GM12878 (cell line): ENCODE measurements at regions not wholly inside any gene's neighbourhood (a gene's known extent, or its start where the extent isn't known, plus 50 kb on each side); places are given as distances from the start of the nearest gene placed in this dataset.

Source experiments
- ATAC-seq: fragments of 200-7000 bp; cut with Tn5 transposase; 3 replicates; pipeline ENCODE4 v1.9.1; 2020; ENCODE audit warnings: mild to moderate bottlenecking, moderate library complexity
- BruUV-seq: library from RNA; stranded (reverse); fragments of 400-500 nt; replicated peaks from 2 replicates; lab custom pipeline; 2021; lab: Mats Ljungman, UMichigan
- CTCF ChIA-PET: fragments of 300-600 bp; sonication (Branson Sonifier 250); formaldehyde crosslinking; extraction: SDS; loops from one replicate; lab custom pipeline; 2021; ENCODE audit warnings: inconsistent platforms; lab: Yijun Ruan, JAX
- POLR2A ChIA-PET: fragments of 350-600 bp; formaldehyde crosslinking; extraction: SDS; loops from one replicate; lab custom pipeline; 2021; ENCODE audit warnings: inconsistent platforms; lab: Charles Lee
- RAD21 ChIA-PET: fragments of 300-600 bp; sonication (Branson Sonifier 250); formaldehyde crosslinking; loops from one replicate; lab custom pipeline; 2023; ENCODE audit warnings: antibody characterized with exemption; ENCODE audit not compliant: unreplicated experiment; lab: Charles Lee
- SMC1A ChIA-PET: fragments of 300-600 bp; sonication (Branson Sonifier 250); formaldehyde crosslinking; loops from one replicate; lab custom pipeline; 2023; ENCODE audit not compliant: unreplicated experiment, uncharacterized antibody; lab: Charles Lee
- DNase-seq: peaks from one replicate; pipeline ENCODE4 v3.0.0-alpha.2; 2011; ENCODE audit warnings: low read depth, low spot score
- FAIRE-seq: peaks from 3 replicates; lab custom pipeline; 2011; peaks lifted over from hg19 to GRCh38; lab: Jason Lieb, UNC
- H2AFZ ChIP-seq: 2 replicates; pipeline ENCODE4 v1.6.0; 2011; ENCODE audit warnings: low read depth, low read length, control low read depth; ENCODE audit not compliant: control insufficient read depth
- H3K27ac ChIP-seq: 2 replicates; pipeline ENCODE4 v1.5.1; 2011; ENCODE audit warnings: control low read depth; ENCODE audit not compliant: control insufficient read depth, insufficient read depth
- H3K27me3 ChIP-seq, 2 experiments: replicated peaks in 1 of 2; 2 replicates each; pipeline versions ENCODE4 v1.6.0 to v1.6.1; 2011; ENCODE audit warnings: low read length in 1 of 2; ENCODE audit not compliant: control insufficient read depth in 2 of 2, insufficient read depth in 2 of 2
- H3K36me3 ChIP-seq, 2 experiments: 2 replicates each; pipeline ENCODE4 v1.5.1; 2011; ENCODE audit warnings: low read length in 1 of 2; ENCODE audit not compliant: control insufficient read depth in 2 of 2, insufficient read depth in 2 of 2
- H3K4me1 ChIP-seq: 2 replicates; pipeline ENCODE4 v1.6.1; 2011; ENCODE audit warnings: mild to moderate bottlenecking, low read length, moderate library complexity, mixed read lengths; ENCODE audit not compliant: control insufficient read depth, insufficient read depth
- H3K4me2 ChIP-seq: 2 replicates; pipeline ENCODE4 v1.6.0; 2011; ENCODE audit warnings: control low read depth; ENCODE audit not compliant: control insufficient read depth, insufficient read depth
- H3K4me3 ChIP-seq: fragments of 200-600 bp; sonication (generic); 2 replicates; pipeline ENCODE4 v1.5.1; 2016
- H3K79me2 ChIP-seq: 2 replicates; pipeline ENCODE4 v1.6.0; 2011; ENCODE audit warnings: low read length; ENCODE audit not compliant: control insufficient read depth, insufficient read depth
- H3K9ac ChIP-seq: 2 replicates; pipeline ENCODE4 v1.8.0; 2011; ENCODE audit warnings: low read length, control low read depth, mixed read lengths; ENCODE audit not compliant: control insufficient read depth, insufficient read depth
- H3K9me3 ChIP-seq: replicated peaks from 3 replicates; pipeline ENCODE4 v1.5.1; 2011; ENCODE audit warnings: mild to moderate bottlenecking, low read length; ENCODE audit not compliant: control insufficient read depth, insufficient read depth
- H4K20me1 ChIP-seq: 2 replicates; pipeline ENCODE4 v1.6.0; 2011; ENCODE audit not compliant: control insufficient read depth, insufficient read depth
- CREB1 ChIP-seq: IDR thresholded peaks from 2 replicates; pipeline ENCODE4 v1.6.1; 2012; ENCODE audit warnings: low read depth, mild to moderate bottlenecking, inconsistent platforms
- MEF2A ChIP-seq: IDR thresholded peaks from 2 replicates; pipeline ENCODE4 v1.6.1; 2011; ENCODE audit warnings: low read depth, mild to moderate bottlenecking, low read length, moderate library complexity; ENCODE audit not compliant: insufficient read depth
- MYB ChIP-seq: fragments of 150-350 bp; IDR thresholded peaks from 2 replicates; pipeline ENCODE4 v1.6.1; 2014; ENCODE audit warnings: mild to moderate bottlenecking, low read depth, low read length, borderline replicate concordance
- PAX8 ChIP-seq: fragments of 450-650 bp; IDR thresholded peaks from 2 replicates; pipeline ENCODE4 v1.6.1; 2017; ENCODE audit warnings: mild to moderate bottlenecking, moderate library complexity
- RFX5 ChIP-seq: IDR thresholded peaks from 2 replicates; pipeline ENCODE4 v1.6.1; 2011; ENCODE audit warnings: low read depth, low read length, improper control_type of control experiment
- SIX5 ChIP-seq: IDR thresholded peaks from 2 replicates; pipeline ENCODE4 v1.6.1; 2011; ENCODE audit warnings: mild to moderate bottlenecking, low read depth, low read length, moderate library complexity; ENCODE audit not compliant: severe bottlenecking
- STAT3 ChIP-seq: IDR thresholded peaks from 2 replicates; pipeline ENCODE4 v1.6.1; 2011; ENCODE audit warnings: low read depth, low read length, improper control_type of control experiment
- TAF1 ChIP-seq: IDR thresholded peaks from 2 replicates; pipeline ENCODE4 v1.6.1; 2011; ENCODE audit warnings: mild to moderate bottlenecking, low read depth, low read length, borderline replicate concordance
- TARDBP ChIP-seq: IDR thresholded peaks from 2 replicates; pipeline ENCODE4 v1.6.1; 2016; ENCODE audit warnings: borderline replicate concordance
- ZNF384 ChIP-seq: IDR thresholded peaks from 2 replicates; pipeline ENCODE4 v1.6.1; 2012; ENCODE audit warnings: low read depth, mild to moderate bottlenecking, low read length, improper control_type of control experiment, borderline replicate concordance
- WGBS: methylation state at CpG from one replicate; pipeline ENCODE4 v1.1.6; 2016; ENCODE audit warnings: low lambda C conversion rate; ENCODE audit not compliant: insufficient replicate concordance, insufficient coverage; ENCODE audit errors: missing lambda C conversion rate; 5-methylcytosine and 5-hydroxymethylcytosine counted together
- in situ Hi-C: fragments of 300-500 bp; cut with MboI; formaldehyde crosslinking; loops from 9 replicates; pipeline ENCODE4 v1.14.3; 2018; ENCODE audit warnings: mixed read lengths
- intact Hi-C: fragments of 100-400 bp; cut with micrococcal nuclease; formaldehyde crosslinking; loops from one replicate; pipeline ENCODE4 v1.14.2; 2022; ENCODE audit not compliant: unreplicated experiment
- TF ChIP-seq, protein P1 (sequence below), 3 experiments: IDR thresholded peaks in 2 of 3; conservative IDR thresholded peaks in 1 of 3; 2 replicates each; pipeline ENCODE4 v1.5.1; 2011; ENCODE audit warnings: low read depth in 3 of 3, low read length in 3 of 3, mild to moderate bottlenecking in 3 of 3, control low read depth in 2 of 3, moderate library complexity in 2 of 3, inconsistent platforms in 1 of 3, mixed read lengths in 1 of 3; ENCODE audit not compliant: control insufficient read depth in 2 of 3, insufficient read depth in 1 of 3; ENCODE audit errors: extremely low read depth in 1 of 3
- TF ChIP-seq, protein P2 (sequence below): IDR thresholded peaks from 2 replicates; pipeline ENCODE4 v1.6.1; 2011; ENCODE audit warnings: mild to moderate bottlenecking, low read depth, low read length, moderate library complexity; ENCODE audit not compliant: insufficient replicate concordance

DNA sequence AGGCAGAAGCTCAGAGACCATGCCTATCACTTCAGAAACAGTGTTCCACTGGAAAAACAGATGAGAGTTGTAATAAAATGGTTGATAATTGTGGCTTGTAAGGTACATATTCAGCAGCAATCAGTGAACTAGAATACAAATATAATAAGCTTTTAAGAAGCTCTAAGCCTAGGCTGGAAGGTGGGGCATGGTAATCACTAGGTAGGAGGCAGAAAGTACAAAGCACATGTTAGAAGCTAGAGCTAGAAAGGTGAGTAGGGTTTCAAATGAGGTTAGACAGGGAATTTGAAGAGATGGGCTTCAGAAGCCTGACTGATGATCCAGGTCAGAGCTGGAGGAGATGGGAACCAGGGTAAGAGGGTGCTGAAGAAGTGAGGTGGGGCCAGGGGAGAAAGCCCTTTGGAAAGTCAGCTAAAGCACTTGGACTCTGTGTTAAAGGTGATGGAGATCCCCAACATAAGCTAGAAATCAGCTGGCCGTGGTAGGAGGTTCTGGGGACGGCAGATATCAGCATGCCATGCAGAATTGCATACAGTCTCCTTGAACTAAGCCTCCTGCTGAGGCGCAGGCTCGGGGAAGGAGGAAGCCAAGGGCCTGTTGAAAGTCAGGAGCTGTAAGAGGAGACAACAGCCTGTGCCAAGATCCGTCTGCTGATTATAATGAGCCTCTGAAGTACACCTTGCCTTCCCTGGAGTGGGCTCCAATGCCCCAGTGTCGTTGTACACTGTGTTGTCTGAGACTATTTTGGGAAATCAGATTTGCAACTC lies 659.4 kb downstream of the BCL11B start (continued):
- TF ChIP-seq, protein P1, sequence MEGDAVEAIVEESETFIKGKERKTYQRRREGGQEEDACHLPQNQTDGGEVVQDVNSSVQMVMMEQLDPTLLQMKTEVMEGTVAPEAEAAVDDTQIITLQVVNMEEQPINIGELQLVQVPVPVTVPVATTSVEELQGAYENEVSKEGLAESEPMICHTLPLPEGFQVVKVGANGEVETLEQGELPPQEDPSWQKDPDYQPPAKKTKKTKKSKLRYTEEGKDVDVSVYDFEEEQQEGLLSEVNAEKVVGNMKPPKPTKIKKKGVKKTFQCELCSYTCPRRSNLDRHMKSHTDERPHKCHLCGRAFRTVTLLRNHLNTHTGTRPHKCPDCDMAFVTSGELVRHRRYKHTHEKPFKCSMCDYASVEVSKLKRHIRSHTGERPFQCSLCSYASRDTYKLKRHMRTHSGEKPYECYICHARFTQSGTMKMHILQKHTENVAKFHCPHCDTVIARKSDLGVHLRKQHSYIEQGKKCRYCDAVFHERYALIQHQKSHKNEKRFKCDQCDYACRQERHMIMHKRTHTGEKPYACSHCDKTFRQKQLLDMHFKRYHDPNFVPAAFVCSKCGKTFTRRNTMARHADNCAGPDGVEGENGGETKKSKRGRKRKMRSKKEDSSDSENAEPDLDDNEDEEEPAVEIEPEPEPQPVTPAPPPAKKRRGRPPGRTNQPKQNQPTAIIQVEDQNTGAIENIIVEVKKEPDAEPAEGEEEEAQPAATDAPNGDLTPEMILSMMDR (IDR thresholded peaks at IDR 0.05 in 2 of 3, conservative IDR thresholded peaks at IDR 0.05 in 1 of 3; ENCODE audit: control insufficient read depth in 2 of 3, extremely low read depth in 1 of 3, insufficient read depth in 1 of 3, low read depth in 3 of 3, low read length in 3 of 3): no peak
- TF ChIP-seq, protein P2, sequence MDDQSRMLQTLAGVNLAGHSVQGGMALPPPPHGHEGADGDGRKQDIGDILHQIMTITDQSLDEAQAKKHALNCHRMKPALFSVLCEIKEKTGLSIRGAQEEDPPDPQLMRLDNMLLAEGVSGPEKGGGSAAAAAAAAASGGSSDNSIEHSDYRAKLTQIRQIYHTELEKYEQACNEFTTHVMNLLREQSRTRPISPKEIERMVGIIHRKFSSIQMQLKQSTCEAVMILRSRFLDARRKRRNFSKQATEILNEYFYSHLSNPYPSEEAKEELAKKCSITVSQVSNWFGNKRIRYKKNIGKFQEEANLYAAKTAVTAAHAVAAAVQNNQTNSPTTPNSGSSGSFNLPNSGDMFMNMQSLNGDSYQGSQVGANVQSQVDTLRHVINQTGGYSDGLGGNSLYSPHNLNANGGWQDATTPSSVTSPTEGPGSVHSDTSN: no peak
- no peak for TF ChIP-seq TARDBP

DNA sequence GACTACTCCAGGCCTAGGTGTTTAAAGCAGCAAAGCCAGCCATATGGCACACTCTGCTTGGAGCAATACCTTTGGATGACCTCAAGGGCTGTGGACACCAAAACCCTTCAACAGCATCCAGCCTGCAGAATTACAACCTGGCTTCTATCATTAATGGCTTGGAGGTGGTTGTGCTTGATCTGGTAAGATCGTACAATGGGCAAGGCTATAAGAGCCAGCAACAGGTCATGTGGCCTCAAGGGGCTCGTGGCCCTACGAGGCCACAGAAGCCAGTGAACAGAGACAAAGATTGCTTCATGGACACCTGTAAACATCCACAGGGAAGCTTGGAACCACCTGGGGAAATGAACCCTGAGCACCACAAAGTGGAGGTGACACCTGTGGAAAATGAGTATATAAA lies 657.3 kb downstream of the BCL11B start:
- POLR2A ChIA-PET: no interaction called here
- intact Hi-C loops (no loop called here), in situ Hi-C loops (no loop called here)
- H3K36me3 ChIP-seq: no peaks in the 10 kb centered on the region
- H3K9ac ChIP-seq: no peak overlapping the region
- H3K27ac ChIP-seq: no peak overlapping the region
- DNase-seq: no peak
- H3K4me3 ChIP-seq: no peak overlapping the region
- no peaks in the 10 kb centered on the region for H4K20me1 ChIP-seq
- CTCF ChIA-PET: no interaction called here
- TF ChIP-seq, protein P2: no peak
- TF ChIP-seq ZNF384 (no peak), TAF1 (no peak), SIX5 (no peak), RFX5 (no peak), PAX8 (no peak), MEF2A (no peak), CREB1 (no peak), STAT3 (no peak), MYB (no peak)
- FAIRE-seq: no peak
- RAD21 ChIA-PET: no interaction called here
- H3K4me2 ChIP-seq: no peak overlapping the region
- BruUV-seq: no TSS peak
- SMC1A ChIA-PET: interaction anchor here (0.6 to 1.0 kb wide), 2 partner anchors 281 to 468 kb away, joined by 3 read pairs; no protein-coding TSS in a partner anchor
- no peaks in the 10 kb centered on the region for H3K79me2 ChIP-seq
- H3K9me3 ChIP-seq: no peaks in the 10 kb centered on the region
- WGBS: 14% methylated on average over 3 of the region's 3 CpGs
- no peak overlapping the region for H2AFZ ChIP-seq
- H3K4me1 ChIP-seq: no peaks in the 10 kb centered on the region
- no peak for ATAC-seq
- no peaks in the 10 kb centered on the region for H3K27me3 ChIP-seq
